SK-N-SH treated with all-trans-retinoic acid at 6 μM for 48 hours (cell line): ENCODE measurements at regions not wholly inside any gene's neighbourhood (a gene's known extent, or its start where the extent isn't known, plus 50 kb on each side); places are given as distances from the start of the nearest gene placed in this dataset.

Experiments used
- ARNTL ChIP-seq: fragments of 450-650 bp; formaldehyde crosslinking; IDR thresholded peaks from 2 replicates; pipeline ENCODE4 v1.5.0; 2020; ENCODE audit warnings: low read depth, mild to moderate bottlenecking, moderate library complexity, borderline replicate concordance
- CREB5 ChIP-seq: fragments of 250-450 bp; sonication (Bioruptor Pico); IDR thresholded peaks from 2 replicates; pipeline ENCODE4 v1.5.1; 2020; ENCODE audit warnings: low read depth, mild to moderate bottlenecking, moderate library complexity
- CSDC2 ChIP-seq: fragments of 250-450 bp; sonication (Bioruptor Pico); IDR thresholded peaks from 2 replicates; pipeline ENCODE4 v1.5.0; 2020; ENCODE audit warnings: mild to moderate bottlenecking, moderate library complexity
- ESRRG ChIP-seq: fragments of 250-450 bp; sonication (Bioruptor Pico); IDR thresholded peaks from 2 replicates; pipeline ENCODE4 v1.6.1; 2021; ENCODE audit warnings: mild to moderate bottlenecking
- POU6F1 ChIP-seq: fragments of 250-450 bp; sonication (Bioruptor Pico); IDR thresholded peaks from 2 replicates; pipeline ENCODE4 v1.8.0; 2021; ENCODE audit warnings: low read depth, mild to moderate bottlenecking, moderate library complexity, borderline replicate concordance
- PPARA ChIP-seq: fragments of 250-450 bp; sonication (Bioruptor Pico); IDR thresholded peaks from 2 replicates; pipeline ENCODE4 v1.5.0; 2020; ENCODE audit warnings: mild to moderate bottlenecking, borderline replicate concordance
- RARB ChIP-seq: fragments of 250-450 bp; sonication (Bioruptor Pico); IDR thresholded peaks from 2 replicates; pipeline ENCODE4 v1.8.0; 2021; ENCODE audit warnings: mild to moderate bottlenecking, moderate library complexity
- SNAI2 ChIP-seq: fragments of 250-450 bp; sonication (Bioruptor Pico); IDR thresholded peaks from 2 replicates; pipeline ENCODE4 v1.5.0; 2020; ENCODE audit warnings: mild to moderate bottlenecking, moderate library complexity
- TOX ChIP-seq: fragments of 250-450 bp; sonication (Bioruptor Pico); IDR thresholded peaks from 2 replicates; pipeline ENCODE4 v1.8.0; 2021; ENCODE audit warnings: mild to moderate bottlenecking, moderate library complexity, borderline replicate concordance
- ZFP30 ChIP-seq: fragments of 450-650 bp; formaldehyde crosslinking; IDR thresholded peaks from 2 replicates; pipeline ENCODE4 v1.5.0; 2022; ENCODE audit warnings: mild to moderate bottlenecking, moderate library complexity
- ZNF565 ChIP-seq: fragments of 450-650 bp; formaldehyde crosslinking; conservative IDR thresholded peaks from 2 replicates; pipeline ENCODE4 v1.5.0; 2020; ENCODE audit warnings: low read depth, mild to moderate bottlenecking, moderate library complexity
- TF ChIP-seq, protein P1 (sequence below): fragments of 250-450 bp; sonication (Bioruptor Pico); IDR thresholded peaks from 2 replicates; pipeline ENCODE4 v1.8.0; 2020; ENCODE audit warnings: mild to moderate bottlenecking, moderate library complexity, borderline replicate concordance

GRCh38 chr12:102776041-102776440 lies 141.0 kb downstream of the PAH start:
- TF ChIP-seq SNAI2 (CRISPR knock-in tag) (no peak), ZFP30 (CRISPR knock-in tag) (no peak), RARB (CRISPR knock-in tag) (no peak), ARNTL (no peak), POU6F1 (CRISPR knock-in tag) (no peak), TOX (CRISPR knock-in tag) (no peak), CREB5 (CRISPR knock-in tag) (no peak), PPARA (CRISPR knock-in tag) (no peak), CSDC2 (CRISPR knock-in tag) (no peak), ESRRG (CRISPR knock-in tag) (no peak), ZNF565 (CRISPR knock-in tag) (no peak)
- TF ChIP-seq, protein P1, sequence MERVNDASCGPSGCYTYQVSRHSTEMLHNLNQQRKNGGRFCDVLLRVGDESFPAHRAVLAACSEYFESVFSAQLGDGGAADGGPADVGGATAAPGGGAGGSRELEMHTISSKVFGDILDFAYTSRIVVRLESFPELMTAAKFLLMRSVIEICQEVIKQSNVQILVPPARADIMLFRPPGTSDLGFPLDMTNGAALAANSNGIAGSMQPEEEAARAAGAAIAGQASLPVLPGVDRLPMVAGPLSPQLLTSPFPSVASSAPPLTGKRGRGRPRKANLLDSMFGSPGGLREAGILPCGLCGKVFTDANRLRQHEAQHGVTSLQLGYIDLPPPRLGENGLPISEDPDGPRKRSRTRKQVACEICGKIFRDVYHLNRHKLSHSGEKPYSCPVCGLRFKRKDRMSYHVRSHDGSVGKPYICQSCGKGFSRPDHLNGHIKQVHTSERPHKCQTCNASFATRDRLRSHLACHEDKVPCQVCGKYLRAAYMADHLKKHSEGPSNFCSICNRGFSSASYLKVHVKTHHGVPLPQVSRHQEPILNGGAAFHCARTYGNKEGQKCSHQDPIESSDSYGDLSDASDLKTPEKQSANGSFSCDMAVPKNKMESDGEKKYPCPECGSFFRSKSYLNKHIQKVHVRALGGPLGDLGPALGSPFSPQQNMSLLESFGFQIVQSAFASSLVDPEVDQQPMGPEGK (CRISPR knock-in tag), result no peak
